ENCODE measurements at regions not wholly inside any gene's neighbourhood (a gene's known extent, or its start where the extent isn't known, plus 50 kb on each side); places are given as distances from the start of the nearest gene placed in this dataset.

- TF ChIP-seq CTCF (IDR thresholded peaks at IDR 0.05), result no peak
- TF ChIP-seq POLR2A (IDR thresholded peaks at IDR 0.05), result no peak
These were observed 65.1 kb downstream of the PRSS23 start for GRCh38 chr11:86865436-86865835.

Data from right lobe of liver (tissue), 4 donors.